HUDEP-2 (cell line): ENCODE measurements at regions not wholly inside any gene's neighbourhood (a gene's known extent, or its start where the extent isn't known, plus 50 kb on each side); places are given as distances from the start of the nearest gene placed in this dataset.
A peak's percentile ranks its signal among the peaks of the same experiment; 100 is the strongest.

Source experiments
- DNase-seq, 76 experiments: peaks; one replicate each; lab custom pipeline; 2025; ENCODE audit not compliant: unreplicated experiment in 76 of 76; lab: John Stamatoyannopoulos, UW

DNA sequence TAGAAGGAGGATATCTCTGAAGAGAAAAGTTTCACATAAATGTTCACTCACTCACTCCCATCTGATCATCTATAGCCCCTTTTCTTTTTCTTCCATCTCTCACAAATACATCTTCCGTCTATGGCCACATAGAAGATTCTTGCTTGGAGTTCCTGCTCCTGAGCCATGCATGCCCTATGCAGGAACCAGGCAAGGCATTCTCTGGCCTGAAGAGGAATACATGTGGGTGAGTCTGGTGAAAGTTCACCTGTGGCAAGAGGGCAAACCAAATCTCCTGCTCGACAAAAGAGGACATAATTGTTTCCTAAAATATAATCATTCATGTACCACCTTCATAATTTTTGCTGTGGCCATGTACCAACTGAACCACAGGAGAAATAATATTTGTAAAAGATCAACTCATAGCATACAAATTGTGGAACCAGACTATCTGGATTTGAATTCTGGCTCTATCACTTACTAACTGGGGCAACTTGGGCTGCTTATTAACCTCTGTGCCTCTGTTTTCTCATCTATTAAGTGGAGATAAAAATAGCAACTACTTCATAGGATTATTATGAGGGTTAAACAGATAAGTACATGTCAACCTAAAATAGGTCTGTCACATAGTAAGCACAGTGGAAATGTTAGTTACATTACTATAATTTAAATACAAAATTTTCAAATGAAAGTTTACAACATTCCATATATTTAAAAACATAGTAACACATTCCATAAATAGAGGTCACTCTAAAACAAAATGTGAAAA lies 121.2 kb upstream of the NFIB start:
- DNase-seq: no peak

GRCh38 chr9:14434158-14434504 lies 120.2 kb upstream of the NFIB start:
- DNase-seq: no peak

DNA sequence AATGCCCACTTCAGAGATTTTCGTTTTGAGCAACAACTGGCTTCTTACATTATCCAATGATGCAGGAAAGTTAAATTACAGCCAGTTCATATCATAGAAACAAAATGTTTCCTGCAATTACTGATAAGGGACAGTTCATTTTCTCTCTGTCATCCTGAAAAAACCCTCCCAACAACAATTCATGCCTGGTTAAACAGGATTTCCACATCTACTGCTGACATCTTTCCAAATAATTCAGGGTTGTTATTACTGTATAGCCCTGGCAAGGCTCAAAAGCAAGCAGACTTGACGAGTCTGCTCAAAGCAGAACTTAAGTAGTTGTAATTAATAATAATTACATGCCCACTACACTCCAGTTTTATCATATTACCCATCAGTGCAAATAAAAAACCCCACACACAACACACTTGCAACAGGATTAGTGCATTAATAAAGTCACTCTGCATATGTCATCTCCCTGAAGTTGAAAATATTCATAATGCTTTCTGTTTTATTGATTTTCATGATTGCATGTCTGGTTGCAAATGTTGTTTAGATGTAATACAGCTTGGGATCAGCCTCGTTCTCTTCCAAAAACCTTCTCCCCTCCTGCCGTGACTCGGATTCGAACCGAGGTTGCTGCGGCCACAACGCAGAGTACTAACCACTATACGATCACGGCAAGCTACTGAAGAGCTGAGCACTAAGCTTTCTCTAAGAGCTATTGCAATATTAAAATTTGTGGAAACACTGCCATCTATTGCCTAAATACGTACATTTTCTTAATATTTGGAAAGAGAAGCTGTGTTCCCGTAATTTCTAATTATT lies 119.6 kb upstream of the NFIB start:
- peak in 46 of 76 experiments; percentile 1 to 74 (median 22) for DNase-seq

- no peak for DNase-seq
These were observed 118.9 kb upstream of the NFIB start for GRCh38 chr9:14432666-14433350.

DNA sequence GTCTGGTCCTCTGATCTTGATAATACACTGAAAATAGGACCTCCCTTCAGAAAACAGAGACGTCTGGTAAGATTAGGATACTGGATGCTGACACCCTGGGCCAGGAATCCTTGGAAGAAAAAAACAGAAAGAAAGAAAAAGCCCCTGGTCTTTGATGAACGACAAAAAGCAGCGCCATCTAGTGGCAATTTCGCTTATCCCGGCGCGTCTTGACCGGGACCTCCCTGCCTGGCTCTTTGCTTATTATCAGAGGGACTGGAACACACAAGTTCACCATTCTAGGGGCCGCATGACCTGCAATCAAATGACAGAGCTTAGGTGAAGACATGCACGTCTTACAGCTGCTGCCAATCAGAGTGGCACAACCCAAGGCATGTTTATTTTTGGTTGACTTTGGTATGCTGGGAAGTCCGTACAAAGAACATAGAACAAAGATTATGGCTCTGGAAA lies 114.9 kb upstream of the NFIB start:
- peak in 48 of 76 experiments; percentile 3 to 68 (median 26) for DNase-seq

DNA sequence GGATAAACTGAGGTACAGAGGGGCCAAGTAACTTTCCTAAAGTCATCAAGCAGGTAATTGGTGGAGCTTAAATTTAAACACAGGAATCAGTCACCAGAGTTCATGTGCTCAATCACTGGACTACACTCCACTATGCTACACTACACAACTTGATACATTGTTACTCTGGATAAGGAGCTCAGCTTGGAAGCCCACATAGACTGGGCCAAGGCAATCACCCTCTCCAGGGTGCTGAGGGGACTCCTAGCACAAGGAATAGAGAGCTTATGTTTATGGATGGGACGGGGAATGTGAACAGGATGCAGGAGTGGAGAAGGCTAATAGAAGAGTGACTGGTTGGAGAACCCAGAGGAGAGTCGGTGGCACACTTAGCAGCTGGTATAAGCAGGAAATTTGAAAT lies 113.5 kb upstream of the NFIB start:
- DNase-seq: no peak

- DNase-seq: peak in 5 of 76 experiments; percentile 3 to 10 (median 5)
These were observed 111.0 kb upstream of the NFIB start for GRCh38 chr9:14424983-14425382.

DNA sequence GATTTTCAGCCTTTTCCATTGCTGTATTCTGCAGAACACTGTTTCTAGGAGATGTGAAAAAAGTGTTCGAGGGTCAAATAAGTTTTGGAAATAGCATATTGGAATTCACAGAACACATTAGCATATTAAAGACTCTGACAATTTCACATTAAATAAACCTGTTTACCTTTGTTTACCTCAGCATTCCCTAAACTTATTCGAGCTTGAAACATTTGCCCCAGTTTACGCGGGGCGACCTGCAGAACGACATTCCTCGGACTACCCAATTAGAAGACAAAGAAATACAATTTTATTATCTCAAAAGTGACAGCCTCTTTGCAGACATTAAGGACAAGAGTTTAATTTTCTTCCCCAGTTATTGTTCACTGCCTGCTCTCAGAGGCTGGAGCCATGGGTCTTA lies 110.3 kb upstream of the NFIB start:
- DNase-seq: no peak

GRCh38 chr9:14423815-14424261 lies 109.9 kb upstream of the NFIB start:
- no peak for DNase-seq

GRCh38 chr9:14421291-14421690 lies 107.3 kb upstream of the NFIB start:
- no peak for DNase-seq

GRCh38 chr9:14418941-14419937 lies 105.3 kb upstream of the NFIB start:
- no peak for DNase-seq

GRCh38 chr9:14418301-14418940 lies 104.5 kb upstream of the NFIB start:
- DNase-seq: no peak

GRCh38 chr9:14417237-14417636 lies 103.3 kb upstream of the NFIB start:
- no peak for DNase-seq

GRCh38 chr9:14415947-14416346 lies 102.0 kb upstream of the NFIB start:
- DNase-seq: no peak

GRCh38 chr9:14413812-14414211 lies 99.9 kb upstream of the NFIB start:
- DNase-seq: no peak

DNA sequence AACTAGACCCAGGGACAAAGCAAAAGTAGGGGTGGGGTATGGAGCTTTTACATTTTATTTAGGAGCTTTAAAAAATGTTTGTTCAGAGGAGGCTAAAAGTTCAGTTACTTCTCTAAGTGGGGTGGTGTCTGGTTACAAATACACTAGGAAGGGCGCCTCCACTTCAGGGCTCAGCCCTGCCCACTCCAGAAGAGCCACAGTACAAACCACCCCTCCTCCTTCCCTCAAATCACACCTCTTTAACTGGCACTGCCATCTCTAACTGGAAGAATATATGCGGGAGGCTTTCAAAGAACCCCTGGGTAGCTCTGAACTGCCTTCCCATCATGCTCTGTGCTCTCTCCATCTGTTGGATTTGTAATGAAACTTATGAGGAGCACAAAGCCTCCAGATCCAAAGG lies 98.8 kb upstream of the NFIB start:
- DNase-seq: no peak

- no peak for DNase-seq
These were observed 92.5 kb upstream of the NFIB start for GRCh38 chr9:14406463-14406862.

DNA sequence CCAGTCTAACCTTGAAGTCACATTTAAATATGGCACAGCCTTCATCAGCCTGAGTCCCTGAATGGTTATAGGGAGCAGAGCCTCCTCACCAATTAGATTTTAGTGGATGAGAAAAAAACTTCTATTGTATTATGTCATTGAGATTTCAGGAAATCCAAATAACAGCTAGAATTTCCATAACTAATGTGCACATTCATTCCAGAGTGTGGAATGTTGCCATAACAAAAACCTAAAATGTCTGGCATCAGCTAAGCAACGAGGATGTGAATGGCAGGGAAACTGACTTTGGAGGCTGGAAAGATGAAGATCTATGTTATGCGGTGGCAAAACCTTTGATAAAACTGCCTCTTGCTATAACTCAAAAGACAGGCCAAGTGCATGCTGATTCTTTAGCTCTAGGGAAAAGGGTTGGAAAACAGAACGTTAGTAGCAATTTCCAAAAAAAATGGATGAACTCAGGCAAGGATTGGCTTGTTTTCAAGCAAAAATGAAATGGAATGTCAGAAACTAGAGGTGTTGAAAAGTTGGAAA lies 91.3 kb upstream of the NFIB start:
- DNase-seq: no peak

DNA sequence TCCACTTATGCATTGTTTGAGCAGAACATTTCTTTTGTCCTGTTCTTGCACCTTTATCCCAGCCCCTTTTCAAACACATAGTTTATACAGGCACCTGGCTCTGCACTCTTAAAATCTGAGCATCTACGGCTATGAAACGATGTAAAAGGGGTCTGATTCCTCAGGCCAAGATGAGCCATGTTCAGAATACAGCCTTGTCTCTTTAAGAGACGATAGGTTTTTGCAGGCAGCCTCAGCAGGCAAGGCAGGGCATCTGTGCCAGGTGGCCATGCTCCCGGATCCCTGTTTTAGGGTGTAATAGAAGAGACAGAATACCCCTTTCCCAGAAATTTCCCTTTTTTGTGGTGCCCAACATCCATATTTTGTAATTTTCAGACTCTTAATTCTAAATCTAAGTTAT lies 89.1 kb upstream of the NFIB start:
- no peak for DNase-seq

DNA sequence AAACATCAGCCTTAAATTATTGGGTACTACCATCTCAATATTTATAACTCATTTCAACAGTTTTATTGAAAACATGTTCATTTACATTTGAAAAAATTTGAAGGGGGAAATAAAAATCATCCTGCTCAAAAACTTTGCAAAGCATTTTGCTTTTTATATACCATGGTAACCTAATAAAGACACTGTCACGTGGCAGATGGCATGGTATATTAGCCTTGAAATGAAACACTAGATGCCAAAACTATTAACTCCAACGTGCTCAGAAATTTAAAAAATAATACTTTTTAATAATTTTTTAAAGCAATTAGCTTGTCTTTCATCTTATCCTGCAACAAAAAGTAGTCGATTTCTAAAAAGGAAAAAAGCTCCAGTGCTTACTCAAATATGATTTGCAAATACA lies 88.6 kb upstream of the NFIB start:
- no peak for DNase-seq
